SK-N-SH treated with all-trans-retinoic acid at 6 μM for 48 hours (cell line): ENCODE measurements at regions not wholly inside any gene's neighbourhood (a gene's known extent, or its start where the extent isn't known, plus 50 kb on each side); places are given as distances from the start of the nearest gene placed in this dataset.

Experiments used
- ATAC-seq: fragments of 200-7000 bp; cut with Tn5 transposase; 3 replicates; pipeline ENCODE4 v1.9.1; 2020; ENCODE audit warnings: mild to moderate bottlenecking, moderate library complexity
- ARNTL ChIP-seq: fragments of 450-650 bp; formaldehyde crosslinking; IDR thresholded peaks from 2 replicates; pipeline ENCODE4 v1.5.0; 2020; ENCODE audit warnings: low read depth, mild to moderate bottlenecking, moderate library complexity, borderline replicate concordance
- BACH2 ChIP-seq: fragments of 250-450 bp; sonication (Bioruptor Pico); IDR thresholded peaks from 2 replicates; pipeline ENCODE4 v1.9.0; 2021; ENCODE audit warnings: mild to moderate bottlenecking, borderline replicate concordance
- CREB5 ChIP-seq: fragments of 250-450 bp; sonication (Bioruptor Pico); IDR thresholded peaks from 2 replicates; pipeline ENCODE4 v1.5.1; 2020; ENCODE audit warnings: low read depth, mild to moderate bottlenecking, moderate library complexity
- CSDC2 ChIP-seq: fragments of 250-450 bp; sonication (Bioruptor Pico); IDR thresholded peaks from 2 replicates; pipeline ENCODE4 v1.5.0; 2020; ENCODE audit warnings: mild to moderate bottlenecking, moderate library complexity
- CSRNP3 ChIP-seq: fragments of 250-450 bp; sonication (Bioruptor Pico); IDR thresholded peaks from 2 replicates; pipeline ENCODE4 v1.5.1; 2021; ENCODE audit warnings: mild to moderate bottlenecking, moderate library complexity
- GLIS3 ChIP-seq: fragments of 250-450 bp; sonication (Bioruptor Pico); IDR thresholded peaks from 2 replicates; pipeline ENCODE4 v1.5.0; 2020; ENCODE audit warnings: mild to moderate bottlenecking, moderate library complexity
- OSR1 ChIP-seq: fragments of 250-450 bp; sonication (Bioruptor Pico); IDR thresholded peaks from 2 replicates; pipeline ENCODE4 v1.8.0; 2022; ENCODE audit warnings: moderate library complexity, mild to moderate bottlenecking, inconsistent platforms
- POU6F1 ChIP-seq: fragments of 250-450 bp; sonication (Bioruptor Pico); IDR thresholded peaks from 2 replicates; pipeline ENCODE4 v1.8.0; 2021; ENCODE audit warnings: low read depth, mild to moderate bottlenecking, moderate library complexity, borderline replicate concordance
- PPARA ChIP-seq: fragments of 250-450 bp; sonication (Bioruptor Pico); IDR thresholded peaks from 2 replicates; pipeline ENCODE4 v1.5.0; 2020; ENCODE audit warnings: mild to moderate bottlenecking, borderline replicate concordance
- RARB ChIP-seq: fragments of 250-450 bp; sonication (Bioruptor Pico); IDR thresholded peaks from 2 replicates; pipeline ENCODE4 v1.8.0; 2021; ENCODE audit warnings: mild to moderate bottlenecking, moderate library complexity
- SNAI2 ChIP-seq: fragments of 250-450 bp; sonication (Bioruptor Pico); IDR thresholded peaks from 2 replicates; pipeline ENCODE4 v1.5.0; 2020; ENCODE audit warnings: mild to moderate bottlenecking, moderate library complexity
- TCF4 ChIP-seq: fragments of 250-450 bp; sonication (Bioruptor Pico); IDR thresholded peaks from 2 replicates; pipeline ENCODE4 v1.8.0; 2021; ENCODE audit warnings: mild to moderate bottlenecking, moderate library complexity, borderline replicate concordance
- ZC3H10 ChIP-seq: fragments of 250-450 bp; sonication (Bioruptor Pico); IDR thresholded peaks from 2 replicates; pipeline ENCODE4 v1.5.1; 2021; ENCODE audit warnings: mild to moderate bottlenecking, moderate library complexity
- ZFP3 ChIP-seq: fragments of 250-450 bp; sonication (Bioruptor Pico); IDR thresholded peaks from 2 replicates; pipeline ENCODE4 v1.5.0; 2020; ENCODE audit warnings: mild to moderate bottlenecking, moderate library complexity
- ZFP30 ChIP-seq: fragments of 450-650 bp; formaldehyde crosslinking; IDR thresholded peaks from 2 replicates; pipeline ENCODE4 v1.5.0; 2022; ENCODE audit warnings: mild to moderate bottlenecking, moderate library complexity
- ZNF565 ChIP-seq: fragments of 450-650 bp; formaldehyde crosslinking; conservative IDR thresholded peaks from 2 replicates; pipeline ENCODE4 v1.5.0; 2020; ENCODE audit warnings: low read depth, mild to moderate bottlenecking, moderate library complexity
- ZNF70 ChIP-seq: fragments of 450-650 bp; formaldehyde crosslinking; IDR thresholded peaks from 2 replicates; pipeline ENCODE4 v1.5.0; 2020; ENCODE audit warnings: mild to moderate bottlenecking, moderate library complexity
- ZNF8 ChIP-seq: fragments of 450-650 bp; formaldehyde crosslinking; IDR thresholded peaks from 2 replicates; pipeline ENCODE4 v1.5.0; 2020; ENCODE audit warnings: mild to moderate bottlenecking, moderate library complexity
- TF ChIP-seq, protein P1 (sequence below): fragments of 250-450 bp; sonication (Bioruptor Pico); IDR thresholded peaks from 2 replicates; pipeline ENCODE4 v1.5.0; 2020; ENCODE audit warnings: mild to moderate bottlenecking, moderate library complexity
- TF ChIP-seq, protein P2 (sequence below): fragments of 250-450 bp; sonication (Bioruptor Pico); IDR thresholded peaks from 2 replicates; pipeline ENCODE4 v1.8.0; 2020; ENCODE audit warnings: mild to moderate bottlenecking, moderate library complexity, borderline replicate concordance

DNA sequence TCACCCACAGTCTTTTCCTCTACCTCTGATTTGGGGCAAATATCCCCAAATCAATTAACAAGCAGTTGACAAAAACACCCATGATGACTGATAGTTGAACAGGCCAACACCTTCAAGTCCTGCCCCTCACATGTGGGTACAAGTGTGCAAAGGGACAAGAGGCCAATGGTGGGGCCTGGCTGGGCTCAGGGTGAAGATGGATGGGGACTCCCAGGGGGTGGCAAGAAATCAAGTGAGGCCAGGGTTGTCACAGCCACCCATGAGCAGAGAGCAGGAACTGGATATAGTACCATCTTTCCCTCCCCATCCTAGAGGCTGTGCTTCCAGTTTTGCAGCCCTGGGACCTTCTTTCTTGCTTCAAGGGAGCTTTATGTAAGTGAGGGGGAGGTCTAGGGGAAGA lies 270.2 kb upstream of the TOPAZ1 start:
- TF ChIP-seq ZFP30 (CRISPR knock-in tag) (no peak), TCF4 (CRISPR knock-in tag) (no peak)
- TF ChIP-seq, protein P1, sequence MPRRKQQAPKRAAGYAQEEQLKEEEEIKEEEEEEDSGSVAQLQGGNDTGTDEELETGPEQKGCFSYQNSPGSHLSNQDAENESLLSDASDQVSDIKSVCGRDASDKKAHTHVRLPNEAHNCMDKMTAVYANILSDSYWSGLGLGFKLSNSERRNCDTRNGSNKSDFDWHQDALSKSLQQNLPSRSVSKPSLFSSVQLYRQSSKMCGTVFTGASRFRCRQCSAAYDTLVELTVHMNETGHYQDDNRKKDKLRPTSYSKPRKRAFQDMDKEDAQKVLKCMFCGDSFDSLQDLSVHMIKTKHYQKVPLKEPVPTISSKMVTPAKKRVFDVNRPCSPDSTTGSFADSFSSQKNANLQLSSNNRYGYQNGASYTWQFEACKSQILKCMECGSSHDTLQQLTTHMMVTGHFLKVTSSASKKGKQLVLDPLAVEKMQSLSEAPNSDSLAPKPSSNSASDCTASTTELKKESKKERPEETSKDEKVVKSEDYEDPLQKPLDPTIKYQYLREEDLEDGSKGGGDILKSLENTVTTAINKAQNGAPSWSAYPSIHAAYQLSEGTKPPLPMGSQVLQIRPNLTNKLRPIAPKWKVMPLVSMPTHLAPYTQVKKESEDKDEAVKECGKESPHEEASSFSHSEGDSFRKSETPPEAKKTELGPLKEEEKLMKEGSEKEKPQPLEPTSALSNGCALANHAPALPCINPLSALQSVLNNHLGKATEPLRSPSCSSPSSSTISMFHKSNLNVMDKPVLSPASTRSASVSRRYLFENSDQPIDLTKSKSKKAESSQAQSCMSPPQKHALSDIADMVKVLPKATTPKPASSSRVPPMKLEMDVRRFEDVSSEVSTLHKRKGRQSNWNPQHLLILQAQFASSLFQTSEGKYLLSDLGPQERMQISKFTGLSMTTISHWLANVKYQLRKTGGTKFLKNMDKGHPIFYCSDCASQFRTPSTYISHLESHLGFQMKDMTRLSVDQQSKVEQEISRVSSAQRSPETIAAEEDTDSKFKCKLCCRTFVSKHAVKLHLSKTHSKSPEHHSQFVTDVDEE (CRISPR knock-in tag) = no peak
- TF ChIP-seq, protein P2, sequence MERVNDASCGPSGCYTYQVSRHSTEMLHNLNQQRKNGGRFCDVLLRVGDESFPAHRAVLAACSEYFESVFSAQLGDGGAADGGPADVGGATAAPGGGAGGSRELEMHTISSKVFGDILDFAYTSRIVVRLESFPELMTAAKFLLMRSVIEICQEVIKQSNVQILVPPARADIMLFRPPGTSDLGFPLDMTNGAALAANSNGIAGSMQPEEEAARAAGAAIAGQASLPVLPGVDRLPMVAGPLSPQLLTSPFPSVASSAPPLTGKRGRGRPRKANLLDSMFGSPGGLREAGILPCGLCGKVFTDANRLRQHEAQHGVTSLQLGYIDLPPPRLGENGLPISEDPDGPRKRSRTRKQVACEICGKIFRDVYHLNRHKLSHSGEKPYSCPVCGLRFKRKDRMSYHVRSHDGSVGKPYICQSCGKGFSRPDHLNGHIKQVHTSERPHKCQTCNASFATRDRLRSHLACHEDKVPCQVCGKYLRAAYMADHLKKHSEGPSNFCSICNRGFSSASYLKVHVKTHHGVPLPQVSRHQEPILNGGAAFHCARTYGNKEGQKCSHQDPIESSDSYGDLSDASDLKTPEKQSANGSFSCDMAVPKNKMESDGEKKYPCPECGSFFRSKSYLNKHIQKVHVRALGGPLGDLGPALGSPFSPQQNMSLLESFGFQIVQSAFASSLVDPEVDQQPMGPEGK (CRISPR knock-in tag) = no peak
- ATAC-seq = no peak

DNA sequence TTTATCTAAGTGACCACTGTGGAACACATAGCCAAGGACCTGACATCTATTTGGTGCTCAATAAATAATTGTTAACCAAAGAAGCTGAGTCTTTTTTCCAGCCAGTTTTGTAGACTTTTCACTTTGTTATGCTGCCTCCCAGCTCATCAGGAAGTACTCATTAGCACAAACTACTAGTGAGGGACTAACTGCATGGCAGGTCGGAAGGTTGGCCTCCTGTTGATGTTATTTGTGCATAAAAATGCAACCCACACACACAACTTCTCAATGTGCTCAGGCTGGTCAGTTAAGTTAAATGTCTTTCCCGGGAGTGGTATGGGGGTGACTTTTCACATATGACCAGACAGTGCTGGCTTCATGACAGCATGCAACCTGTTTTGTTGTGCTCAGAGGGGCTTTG lies 263.0 kb upstream of the TOPAZ1 start:
- no peak for ATAC-seq
- no peak for TF ChIP-seq SNAI2 (CRISPR knock-in tag)
- no peak for TF ChIP-seq ZC3H10 (CRISPR knock-in tag)
- no peak for TF ChIP-seq ZNF565
- no peak for TF ChIP-seq CREB5 (CRISPR knock-in tag)
- no peak for TF ChIP-seq PPARA (CRISPR knock-in tag)
- TF ChIP-seq ZNF70 (CRISPR knock-in tag) = no peak
- TF ChIP-seq ZFP30 (CRISPR knock-in tag) = no peak
- TF ChIP-seq, protein P2 (CRISPR knock-in tag) = no peak
- TF ChIP-seq CSDC2 (CRISPR knock-in tag) = no peak
- no peak for TF ChIP-seq ARNTL (CRISPR knock-in tag)
- TF ChIP-seq ZNF8 = no peak
- no peak for TF ChIP-seq TCF4 (CRISPR knock-in tag)
- TF ChIP-seq GLIS3 = no peak
- TF ChIP-seq RARB (CRISPR knock-in tag) = no peak
- no peak for TF ChIP-seq OSR1 (CRISPR knock-in tag)
- TF ChIP-seq BACH2 (CRISPR knock-in tag) = no peak
- no peak for TF ChIP-seq ZFP3 (CRISPR knock-in tag)
- TF ChIP-seq POU6F1 (CRISPR knock-in tag) = no peak
- TF ChIP-seq CSRNP3 (CRISPR knock-in tag) = no peak
- TF ChIP-seq, protein P1 (CRISPR knock-in tag) = no peak
- TF ChIP-seq, all 23 proteins: peak for 0
